ENCODE measurements at regions not wholly inside any gene's neighbourhood (a gene's known extent, or its start where the extent isn't known, plus 50 kb on each side); places are given as distances from the start of the nearest gene placed in this dataset.

- TF ChIP-seq, protein P1, sequence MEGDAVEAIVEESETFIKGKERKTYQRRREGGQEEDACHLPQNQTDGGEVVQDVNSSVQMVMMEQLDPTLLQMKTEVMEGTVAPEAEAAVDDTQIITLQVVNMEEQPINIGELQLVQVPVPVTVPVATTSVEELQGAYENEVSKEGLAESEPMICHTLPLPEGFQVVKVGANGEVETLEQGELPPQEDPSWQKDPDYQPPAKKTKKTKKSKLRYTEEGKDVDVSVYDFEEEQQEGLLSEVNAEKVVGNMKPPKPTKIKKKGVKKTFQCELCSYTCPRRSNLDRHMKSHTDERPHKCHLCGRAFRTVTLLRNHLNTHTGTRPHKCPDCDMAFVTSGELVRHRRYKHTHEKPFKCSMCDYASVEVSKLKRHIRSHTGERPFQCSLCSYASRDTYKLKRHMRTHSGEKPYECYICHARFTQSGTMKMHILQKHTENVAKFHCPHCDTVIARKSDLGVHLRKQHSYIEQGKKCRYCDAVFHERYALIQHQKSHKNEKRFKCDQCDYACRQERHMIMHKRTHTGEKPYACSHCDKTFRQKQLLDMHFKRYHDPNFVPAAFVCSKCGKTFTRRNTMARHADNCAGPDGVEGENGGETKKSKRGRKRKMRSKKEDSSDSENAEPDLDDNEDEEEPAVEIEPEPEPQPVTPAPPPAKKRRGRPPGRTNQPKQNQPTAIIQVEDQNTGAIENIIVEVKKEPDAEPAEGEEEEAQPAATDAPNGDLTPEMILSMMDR (IDR thresholded peaks at IDR 0.05): no peak
- TF ChIP-seq POLR2A (IDR thresholded peaks at IDR 0.05): no peak
These were observed 376.5 kb upstream of the KCNMB2 start for GRCh38 chr3:178159691-178160220.

All from adrenal gland (tissue), 5 donors.